GM15510 (cell line): ENCODE measurements at regions not wholly inside any gene's neighbourhood (a gene's known extent, or its start where the extent isn't known, plus 50 kb on each side); places are given as distances from the start of the nearest gene placed in this dataset.

Experiments used
- POLR2A ChIP-seq: IDR thresholded peaks from 3 replicates; pipeline ENCODE4 v1.6.1; 2011; ENCODE audit warnings: borderline replicate concordance; ENCODE audit not compliant: insufficient read length; ENCODE audit errors: extremely low read depth

DNA sequence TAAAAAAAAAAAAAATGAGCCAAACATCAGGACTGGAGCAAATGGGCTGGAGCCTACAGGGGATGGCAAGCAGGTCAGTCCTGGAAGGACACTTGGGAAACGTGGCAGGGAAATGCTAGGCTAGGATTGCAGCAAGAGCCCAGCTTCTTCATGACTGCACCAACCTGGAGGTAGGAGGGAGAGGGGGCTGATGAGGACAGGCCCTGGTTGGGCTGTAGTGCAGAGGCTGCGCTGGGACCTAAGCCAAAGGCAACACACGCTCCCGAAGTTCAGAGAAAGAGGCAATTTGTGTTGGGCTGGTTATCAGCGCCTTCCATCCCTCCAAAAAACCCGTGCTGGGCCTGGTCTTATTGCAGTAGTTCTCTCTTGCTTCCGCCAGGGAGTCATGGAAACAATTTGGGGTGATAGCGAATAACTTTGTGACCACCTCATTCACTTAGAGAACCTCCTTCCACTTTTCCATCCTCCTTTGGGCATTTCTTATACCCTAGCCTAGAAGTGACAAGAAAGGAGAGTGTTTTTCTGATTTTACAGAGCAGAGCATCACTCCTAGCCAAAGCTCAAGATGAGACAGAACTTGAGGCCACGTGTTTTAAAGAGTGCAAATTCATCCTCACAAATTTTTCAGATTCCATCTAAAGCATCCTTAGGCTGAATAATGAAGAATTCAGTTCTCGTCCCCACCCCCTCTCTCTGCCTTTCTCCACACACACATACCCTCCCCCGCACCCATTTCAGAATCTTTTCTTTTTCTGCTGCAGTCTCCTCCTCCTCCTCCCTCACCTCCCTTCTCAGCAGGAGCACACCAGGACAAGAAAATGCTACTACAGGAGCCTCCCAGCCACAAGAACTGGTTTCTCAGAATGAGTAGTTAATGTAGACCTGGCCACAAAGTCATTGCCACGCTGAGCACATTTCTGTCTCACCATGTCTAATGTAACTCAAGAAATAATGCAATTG, 61.3 kb upstream of the CALM2 start:
- no peak for TF ChIP-seq POLR2A

DNA sequence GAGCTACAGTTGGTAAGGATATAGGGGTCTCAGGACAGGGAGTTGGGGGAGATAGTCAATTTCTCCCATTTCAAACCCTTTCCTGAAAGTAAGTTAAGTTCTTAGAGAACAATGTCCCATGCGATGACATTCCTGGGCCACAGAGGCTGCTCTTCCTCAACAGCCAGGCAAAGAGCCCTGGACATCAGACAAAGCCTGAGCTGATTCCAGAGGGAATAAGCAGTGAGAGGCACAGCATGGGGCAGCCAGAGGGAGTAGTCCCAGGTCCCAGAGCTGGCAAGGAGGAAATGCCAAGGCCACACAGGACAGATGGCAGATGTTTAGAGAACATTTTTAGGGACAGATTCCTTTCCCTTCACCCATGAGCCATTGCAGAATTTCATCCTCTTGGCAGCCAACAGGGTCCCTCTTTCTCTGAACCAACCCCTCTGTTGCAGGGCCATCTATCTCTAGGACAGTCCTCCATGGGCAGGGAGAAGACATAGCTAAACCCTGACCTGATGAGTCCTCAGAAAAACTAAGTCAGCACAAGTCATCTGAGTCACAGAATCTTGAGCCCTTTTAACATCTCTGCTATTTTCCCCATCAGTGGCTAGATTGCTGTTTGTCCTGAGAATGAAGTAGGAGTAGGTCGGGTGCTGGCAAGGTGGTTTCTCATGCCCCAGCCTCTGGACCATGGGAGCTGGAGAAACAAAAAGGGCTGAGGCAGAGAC, 60.3 kb upstream of the CALM2 start:
- TF ChIP-seq POLR2A = no peak

DNA sequence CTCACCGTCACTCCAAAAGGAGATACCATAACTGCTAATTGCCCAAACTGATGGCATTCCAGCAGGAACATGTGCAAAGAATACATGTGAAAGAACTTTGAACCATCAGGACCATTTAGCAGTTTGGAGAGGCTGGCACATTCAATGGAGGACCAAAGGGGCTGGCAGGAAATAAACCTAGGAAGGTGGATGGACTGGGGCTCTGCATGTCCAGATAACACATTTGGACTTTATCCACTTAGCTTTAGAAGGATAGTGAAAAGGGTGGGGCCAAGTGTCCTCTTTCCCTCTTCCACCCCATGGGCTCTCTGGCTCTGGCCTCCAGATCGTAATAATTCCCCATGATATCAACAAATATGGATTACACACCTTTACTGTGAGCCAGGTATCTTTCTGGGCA, 58.8 kb upstream of the CALM2 start:
- no peak for TF ChIP-seq POLR2A

DNA sequence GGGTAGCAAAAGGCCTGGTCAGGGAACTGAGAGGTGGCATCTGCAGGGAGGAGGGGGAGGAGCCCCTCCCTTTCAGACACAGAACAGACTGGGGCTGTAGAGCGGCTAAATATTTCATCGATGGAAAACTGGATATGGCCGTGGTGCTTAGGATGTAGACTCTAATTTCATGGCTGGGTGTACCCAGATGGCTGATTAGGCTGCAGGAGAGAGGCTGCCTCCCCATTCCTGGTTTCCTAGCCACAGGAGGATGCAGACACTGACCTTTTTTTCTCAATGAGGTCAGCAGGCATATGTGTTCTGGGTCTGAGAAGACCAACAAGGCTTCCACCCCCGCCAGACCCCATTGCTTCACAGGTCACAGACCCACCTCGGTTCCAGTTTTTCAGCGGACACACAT, 58.1 kb upstream of the CALM2 start:
- TF ChIP-seq POLR2A = no peak

DNA sequence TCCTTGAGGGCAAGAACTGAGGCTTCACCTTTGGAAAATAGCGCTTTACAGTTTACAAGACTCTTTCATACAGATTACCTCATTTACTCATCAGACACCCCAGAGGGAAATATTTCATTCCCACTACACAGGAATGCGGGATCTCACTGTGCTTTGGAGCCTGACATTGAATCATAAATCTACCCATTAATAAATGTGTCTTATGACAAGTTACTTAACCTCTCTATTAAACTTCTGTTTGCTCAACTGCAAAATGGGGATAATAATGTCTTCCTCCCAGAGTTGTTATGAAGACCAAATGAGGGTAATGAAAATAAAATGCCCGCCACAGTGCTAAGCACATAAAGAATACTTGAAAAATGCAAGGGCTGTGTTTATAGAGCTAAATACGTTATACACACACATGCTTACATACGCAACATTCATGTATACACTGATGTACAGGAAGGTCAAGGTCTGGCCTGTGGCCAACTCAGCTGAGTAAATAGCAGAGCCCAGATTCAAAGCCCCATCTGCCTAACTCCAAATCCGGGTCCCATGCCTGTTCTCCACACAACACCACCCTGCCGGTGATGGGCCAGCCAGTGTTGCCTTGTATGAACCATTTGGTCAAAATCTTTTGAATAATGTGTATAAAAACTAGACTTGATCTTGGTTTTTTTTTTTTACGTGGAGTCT, 56.6 kb upstream of the CALM2 start:
- no peak for TF ChIP-seq POLR2A

DNA sequence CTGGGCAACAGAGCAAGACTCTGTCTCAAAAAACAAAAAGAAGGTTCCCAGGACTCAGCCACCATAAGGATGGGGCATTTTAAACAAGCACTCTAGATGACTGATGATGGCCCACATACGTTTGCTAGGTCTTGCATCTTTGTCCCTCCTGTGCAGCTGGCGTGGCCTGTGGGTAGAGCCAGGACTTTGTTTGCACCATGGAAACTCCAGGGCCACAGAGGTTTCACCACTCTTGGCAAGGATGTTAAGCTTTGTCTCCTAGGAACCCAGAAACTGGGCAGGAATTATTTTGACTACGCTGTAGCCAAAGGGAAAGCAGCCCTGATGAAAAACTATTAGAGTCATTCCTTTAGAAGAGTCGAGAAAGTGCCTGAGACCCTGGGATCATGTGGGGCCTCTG, 54.1 kb upstream of the CALM2 start:
- no peak for TF ChIP-seq POLR2A

DNA sequence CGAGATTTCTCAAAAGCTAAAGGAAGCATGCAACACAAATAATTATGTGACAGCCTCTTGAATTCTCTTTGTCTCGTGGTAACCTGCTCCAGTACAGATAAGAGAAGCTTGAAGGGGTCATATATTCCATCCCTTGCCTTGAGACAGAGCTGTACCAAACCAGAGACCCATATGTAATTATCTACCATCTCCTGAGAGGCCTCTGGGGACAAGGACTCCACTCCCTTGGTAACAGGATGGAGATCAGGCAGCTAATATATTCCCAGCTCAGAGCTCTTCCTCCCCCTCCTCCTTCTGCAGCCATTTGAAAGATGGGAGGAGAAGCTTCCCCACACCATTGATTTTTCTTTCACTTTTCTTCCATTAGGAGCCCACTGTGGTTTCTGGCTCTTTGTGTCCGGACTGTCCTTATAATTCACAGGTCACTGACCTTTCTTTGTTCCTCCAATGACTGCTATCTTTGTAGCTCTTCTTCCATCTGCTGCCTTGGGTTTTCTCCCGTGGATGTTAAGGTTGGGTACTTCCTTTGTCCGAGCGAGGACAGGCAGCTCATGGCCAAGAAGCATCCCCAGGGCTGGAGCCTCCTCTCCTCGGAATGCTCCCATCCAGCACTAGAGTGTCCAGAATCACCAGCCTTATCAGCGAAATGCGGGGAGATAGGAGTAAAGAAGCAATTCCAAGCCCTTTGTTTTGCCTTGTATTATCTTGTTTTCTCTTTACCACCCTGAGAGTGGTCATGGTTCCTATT, 51.4 kb upstream of the CALM2 start:
- no peak for TF ChIP-seq POLR2A

DNA sequence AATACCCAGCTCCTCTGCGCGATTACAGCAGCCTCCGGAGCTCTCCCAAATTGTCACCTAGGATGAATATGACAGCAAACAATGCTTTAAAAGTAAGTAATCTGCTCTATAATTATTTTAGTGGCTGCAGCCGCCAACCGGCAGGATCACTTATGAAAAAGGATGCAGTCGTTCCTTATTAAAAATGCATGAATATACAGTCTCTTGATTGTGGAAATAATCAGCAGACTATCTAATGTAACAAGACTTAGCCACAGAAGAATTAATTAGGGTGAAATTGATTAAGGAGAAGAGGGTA, 50.6 kb upstream of the CALM2 start:
- no peak for TF ChIP-seq POLR2A

DNA sequence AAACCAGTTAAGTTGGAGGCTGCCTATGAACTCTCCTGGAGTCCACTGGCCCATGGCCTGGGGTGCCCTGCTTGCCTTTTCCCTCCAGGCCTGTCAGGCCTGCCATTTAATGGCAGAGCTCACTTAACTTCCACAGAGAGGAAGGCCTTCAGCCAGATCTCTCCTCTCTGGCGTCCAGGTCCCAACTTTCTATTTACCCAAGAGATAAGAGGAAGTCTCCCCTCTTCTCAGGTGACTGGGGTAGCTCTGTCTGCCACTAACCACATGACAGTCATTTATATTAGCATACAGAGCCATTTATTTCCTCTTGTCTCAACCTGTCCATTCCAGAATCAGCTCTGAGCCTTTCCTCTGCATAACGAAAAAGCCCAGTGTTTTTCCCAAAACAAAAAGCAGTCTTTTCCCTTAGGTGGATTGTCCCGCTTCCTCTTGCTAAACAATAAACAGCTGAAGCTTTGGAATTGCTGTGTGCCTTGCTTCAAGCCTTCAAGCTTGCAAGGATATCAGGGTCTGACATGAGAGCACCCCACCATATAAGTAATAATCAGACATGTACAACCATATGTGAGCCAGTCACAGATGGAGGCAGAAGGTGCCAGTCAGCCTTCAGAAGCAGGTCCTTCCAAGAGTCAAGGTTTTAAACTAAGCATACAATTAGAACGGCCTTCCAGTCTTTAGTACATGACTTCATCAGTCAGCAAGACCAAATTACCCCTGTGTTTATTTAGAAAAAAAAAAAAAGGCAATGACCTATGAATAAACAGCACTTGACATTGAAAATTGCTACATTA, 50.0 kb upstream of the CALM2 start:
- no peak for TF ChIP-seq POLR2A
